B cell (primary cell): ENCODE measurements at regions not wholly inside any gene's neighbourhood (a gene's known extent, or its start where the extent isn't known, plus 50 kb on each side); places are given as distances from the start of the nearest gene placed in this dataset.

Experiments
- ATAC-seq: fragments of 200-7000 bp; cut with Tn5 transposase; one replicate; pipeline ENCODE4 v1.10.0; 2021; ENCODE audit warnings: low read depth, mild to moderate bottlenecking, moderate number of reproducible peaks, moderate library complexity
- CTCF ChIA-PET: fragments of 350-600 bp; sonication (Branson Sonifier 250); formaldehyde crosslinking; loops from one replicate; lab custom pipeline; 2021; ENCODE audit warnings: antibody characterized with exemption, inconsistent platforms; lab: Charles Lee
- POLR2A ChIA-PET: fragments of 350-600 bp; sonication (Branson Sonifier 250); formaldehyde crosslinking; loops from one replicate; lab custom pipeline; 2021; ENCODE audit warnings: antibody characterized with exemption; lab: Charles Lee
- DNase-seq: peaks from one replicate; pipeline ENCODE4 v3.0.0; 2013
- H2AFZ ChIP-seq: 2 replicates; pipeline ENCODE4 v1.6.1; 2012; ENCODE audit warnings: mild to moderate bottlenecking, low read depth, low read length; ENCODE audit not compliant: insufficient read depth, poor library complexity, severe bottlenecking
- H3K27ac ChIP-seq, 2 donors: 1 replicate in 1 of 2; 2 replicates in 1 of 2; pipeline ENCODE4 v1.5.1; 2012 to 2013; ENCODE audit warnings: low read length in 2 of 2, mild to moderate bottlenecking in 2 of 2, moderate library complexity in 1 of 2
- H3K27me3 ChIP-seq, 4 experiments: fragments of 200-600 bp in 1 of 4; sonication (generic) in 1 of 4; replicated peaks in 1 of 4; 1 replicate in 2 of 4; 2 replicates in 2 of 4; pipeline versions ENCODE4 v1.6.1 to v1.7.0; 2013 to 2016; ENCODE audit warnings: low read length in 3 of 4, mild to moderate bottlenecking in 2 of 4, mixed read lengths in 1 of 4, moderate library complexity in 1 of 4; ENCODE audit not compliant: insufficient read depth in 4 of 4, control insufficient read depth in 3 of 4; ENCODE audit errors: control extremely low read depth in 1 of 4
- H3K36me3 ChIP-seq, 2 experiments: replicated peaks in 1 of 2; 1 replicate in 1 of 2; 2 replicates in 1 of 2; pipeline versions ENCODE4 v1.6.1 to v1.7.1; 2013; ENCODE audit warnings: low read length in 1 of 2; ENCODE audit not compliant: insufficient read depth in 2 of 2, control insufficient read depth in 1 of 2; ENCODE audit errors: control extremely low read depth in 1 of 2, extremely low read depth in 1 of 2
- H3K4me1 ChIP-seq, 2 donors: fragments of 200-600 bp in 1 of 2; sonication (generic) in 1 of 2; 1 replicate in 1 of 2; 2 replicates in 1 of 2; pipeline versions ENCODE4 v1.5.1 to v1.6.1; 2013 to 2017; ENCODE audit warnings: low read length in 2 of 2; ENCODE audit not compliant: control insufficient read depth in 2 of 2, insufficient read depth in 2 of 2
- H3K4me2 ChIP-seq: replicated peaks from 2 replicates; pipeline ENCODE3; 2012; ENCODE audit warnings: mild to moderate bottlenecking, low read depth, low read length; ENCODE audit not compliant: poor library complexity, severe bottlenecking
- H3K4me3 ChIP-seq, 5 experiments: fragments of 200-600 bp in 1 of 5; sonication (generic) in 1 of 5; 1 replicate in 3 of 5; 2 replicates in 2 of 5; pipeline versions ENCODE4 v1.5.1 to v1.7.0; 2011 to 2016; ENCODE audit warnings: low read length in 4 of 5, mild to moderate bottlenecking in 4 of 5, low read depth in 2 of 5, control low read depth in 1 of 5, moderate library complexity in 1 of 5; ENCODE audit not compliant: insufficient read depth in 1 of 5; ENCODE audit errors: control extremely low read depth in 1 of 5, extremely low read depth in 1 of 5
- H3K79me2 ChIP-seq: fragments of 200-600 bp; sonication (generic); one replicate; pipeline ENCODE4 v1.6.0; 2016; ENCODE audit warnings: low read length; ENCODE audit not compliant: control insufficient read depth, insufficient read depth
- H3K9ac ChIP-seq: fragments of 200-600 bp; sonication (generic); 2 replicates; pipeline ENCODE4 v1.6.1; 2017; ENCODE audit warnings: mild to moderate bottlenecking, low read length, moderate library complexity
- H3K9me3 ChIP-seq, 3 donors: one replicate each; pipeline versions ENCODE4 v1.6.1 to v1.7.1; 2013; ENCODE audit warnings: low read length in 2 of 3; ENCODE audit not compliant: control insufficient read depth in 2 of 3, insufficient read depth in 1 of 3; ENCODE audit errors: control extremely low read depth in 1 of 3
- H4K20me1 ChIP-seq: 2 replicates; pipeline ENCODE4 v1.6.0; 2012; ENCODE audit warnings: mild to moderate bottlenecking, low read length; ENCODE audit not compliant: insufficient read depth, control insufficient read depth, poor library complexity, severe bottlenecking
- H3K27ac Mint-ChIP-seq: one replicate; pipeline ENCODE4 v1.8.0; 2021; ENCODE audit warnings: mixed read lengths
- H3K27me3 Mint-ChIP-seq: one replicate; pipeline ENCODE4 v1.8.0; 2021; ENCODE audit warnings: mixed read lengths
- H3K4me1 Mint-ChIP-seq: one replicate; pipeline ENCODE4 v1.8.0; 2021; ENCODE audit warnings: mixed read lengths
- H3K4me3 Mint-ChIP-seq: one replicate; pipeline ENCODE4 v1.8.0; 2021; ENCODE audit warnings: mixed read lengths
- H3K9me3 Mint-ChIP-seq: one replicate; pipeline ENCODE4 v1.8.0; 2022; ENCODE audit warnings: mixed read lengths; ENCODE audit not compliant: insufficient read depth
- EZH2 ChIP-seq: IDR thresholded peaks from 2 replicates; pipeline ENCODE4 v1.6.1; 2012; ENCODE audit warnings: borderline replicate concordance, low read depth, mild to moderate bottlenecking, moderate library complexity, low read length; ENCODE audit not compliant: insufficient read depth, poor library complexity, severe bottlenecking
- WGBS: methylation state at CpG from one replicate; pipeline ENCODE4 v1.1.5; 2013; ENCODE audit warnings: missing lambda C conversion rate; ENCODE audit not compliant: insufficient coverage; 5-methylcytosine and 5-hydroxymethylcytosine counted together
- intact Hi-C: fragments of 100-400 bp; cut with micrococcal nuclease; formaldehyde crosslinking; loops from one replicate; pipeline ENCODE4 v1.10.0; 2022
- TF ChIP-seq, protein P1 (sequence below): fragments of 200-600 bp; IDR thresholded peaks from one replicate; pipeline ENCODE4 v1.8.0; 2022; ENCODE audit warnings: antibody characterized with exemption, mild to moderate bottlenecking

DNA sequence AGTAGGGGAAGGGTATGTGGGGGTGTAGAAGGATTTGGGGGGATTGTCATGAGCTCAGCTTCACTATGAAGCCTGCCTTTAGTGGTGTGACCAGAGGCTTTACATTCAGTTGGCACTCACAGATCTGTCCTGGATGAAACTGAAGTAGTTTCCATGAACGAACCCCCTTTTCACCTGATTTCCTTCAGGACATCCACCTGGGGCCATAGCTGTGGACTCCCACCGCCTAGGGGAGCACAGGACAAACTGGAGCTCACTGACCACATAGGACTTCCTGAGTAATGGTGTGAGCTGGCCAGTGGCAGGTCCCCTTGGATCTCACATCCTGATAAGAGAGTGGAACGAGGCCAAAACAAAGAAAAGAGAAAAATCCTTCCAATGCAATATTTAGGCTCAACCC, 54.1 kb downstream of the MRPL57 start:
- H3K4me3 Mint-ChIP-seq = no peak overlapping the region
- no peak overlapping the region for H2AFZ ChIP-seq
- no peak overlapping the region for H3K9ac ChIP-seq
- no peaks in the 10 kb centered on the region for H3K4me1 ChIP-seq
- no peaks in the 10 kb centered on the region for H3K9me3 ChIP-seq
- H3K79me2 ChIP-seq = no peaks in the 10 kb centered on the region
- H3K4me2 ChIP-seq = no peak overlapping the region
- ChIA-PET POLR2A (no interaction called here), CTCF (interaction anchor here (1.3 kb wide), 1 partner anchor 11 kb away, joined by 4 read pairs; no protein-coding TSS in a partner anchor)
- no peak for ATAC-seq
- H3K27me3 ChIP-seq = no peaks in the 10 kb centered on the region
- no peak overlapping the region for H3K27ac ChIP-seq
- no peak overlapping the region for H3K4me3 ChIP-seq
- intact Hi-C loops = no loop called here
- H3K4me1 Mint-ChIP-seq = no peaks in the 10 kb centered on the region
- H4K20me1 ChIP-seq = no peaks in the 10 kb centered on the region
- WGBS = 100% methylated on average over 1 of the region's 3 CpGs
- no peaks in the 10 kb centered on the region for H3K9me3 Mint-ChIP-seq
- H3K27me3 Mint-ChIP-seq = no peaks in the 10 kb centered on the region
- TF ChIP-seq, protein P1, sequence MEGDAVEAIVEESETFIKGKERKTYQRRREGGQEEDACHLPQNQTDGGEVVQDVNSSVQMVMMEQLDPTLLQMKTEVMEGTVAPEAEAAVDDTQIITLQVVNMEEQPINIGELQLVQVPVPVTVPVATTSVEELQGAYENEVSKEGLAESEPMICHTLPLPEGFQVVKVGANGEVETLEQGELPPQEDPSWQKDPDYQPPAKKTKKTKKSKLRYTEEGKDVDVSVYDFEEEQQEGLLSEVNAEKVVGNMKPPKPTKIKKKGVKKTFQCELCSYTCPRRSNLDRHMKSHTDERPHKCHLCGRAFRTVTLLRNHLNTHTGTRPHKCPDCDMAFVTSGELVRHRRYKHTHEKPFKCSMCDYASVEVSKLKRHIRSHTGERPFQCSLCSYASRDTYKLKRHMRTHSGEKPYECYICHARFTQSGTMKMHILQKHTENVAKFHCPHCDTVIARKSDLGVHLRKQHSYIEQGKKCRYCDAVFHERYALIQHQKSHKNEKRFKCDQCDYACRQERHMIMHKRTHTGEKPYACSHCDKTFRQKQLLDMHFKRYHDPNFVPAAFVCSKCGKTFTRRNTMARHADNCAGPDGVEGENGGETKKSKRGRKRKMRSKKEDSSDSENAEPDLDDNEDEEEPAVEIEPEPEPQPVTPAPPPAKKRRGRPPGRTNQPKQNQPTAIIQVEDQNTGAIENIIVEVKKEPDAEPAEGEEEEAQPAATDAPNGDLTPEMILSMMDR = no peak
- TF ChIP-seq EZH2 = no peak
- no peaks in the 10 kb centered on the region for H3K36me3 ChIP-seq
- no peak overlapping the region for H3K27ac Mint-ChIP-seq
- DNase-seq = no peak

DNA sequence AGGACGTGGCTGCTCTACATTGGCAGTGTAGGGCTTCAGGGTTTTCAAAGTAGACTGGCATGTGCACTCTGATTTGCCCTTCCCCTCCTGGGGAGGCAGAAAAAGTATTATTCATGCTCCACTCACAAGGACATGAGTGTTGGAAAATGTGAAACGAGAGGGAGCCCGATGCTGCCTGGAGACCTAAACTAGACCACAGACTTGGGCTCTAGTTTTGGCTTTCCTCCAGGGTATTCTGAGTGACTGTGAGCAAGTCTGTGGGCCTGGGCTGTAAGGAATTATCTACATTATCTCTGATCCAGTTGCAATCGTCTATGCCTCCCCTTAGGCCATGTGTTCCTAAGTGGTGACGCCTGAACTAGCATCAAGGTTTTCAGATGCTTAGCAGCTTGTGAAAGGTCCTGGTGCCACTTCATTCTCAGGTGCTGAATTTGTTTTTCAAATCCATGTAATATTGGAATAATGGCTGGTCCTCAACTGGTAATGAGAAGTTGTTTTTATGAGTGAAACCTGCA, 55.0 kb downstream of the MRPL57 start:
- no peak overlapping the region for H3K27ac Mint-ChIP-seq
- ChIA-PET POLR2A (no interaction called here), CTCF (no interaction called here)
- intact Hi-C loops = no loop called here
- DNase-seq (no peak), ATAC-seq (no peak)
- H3K27ac ChIP-seq = no peak overlapping the region
- H3K9ac ChIP-seq = no peak overlapping the region
- H3K27me3 Mint-ChIP-seq = peaks cover 3% of the 10 kb centered on the region
- no peak overlapping the region for H3K4me2 ChIP-seq
- no peaks in the 10 kb centered on the region for H3K36me3 ChIP-seq
- H4K20me1 ChIP-seq = no peaks in the 10 kb centered on the region
- no peak overlapping the region for H3K4me3 ChIP-seq
- no peaks in the 10 kb centered on the region for H3K79me2 ChIP-seq
- no peaks in the 10 kb centered on the region for H3K9me3 Mint-ChIP-seq
- H3K4me3 Mint-ChIP-seq = no peak overlapping the region
- H3K4me1 ChIP-seq = no peaks in the 10 kb centered on the region
- no peak overlapping the region for H2AFZ ChIP-seq
- 83% methylated on average over 4 of the region's 5 CpGs for WGBS
- no peaks in the 10 kb centered on the region for H3K27me3 ChIP-seq
- H3K9me3 ChIP-seq = no peaks in the 10 kb centered on the region
- TF ChIP-seq, protein P1 = no peak
- no peaks in the 10 kb centered on the region for H3K4me1 Mint-ChIP-seq
